B cell (primary cell): ENCODE measurements at regions not wholly inside any gene's neighbourhood (a gene's known extent, or its start where the extent isn't known, plus 50 kb on each side); places are given as distances from the start of the nearest gene placed in this dataset.

Experiments
- EZH2 ChIP-seq: IDR thresholded peaks from 2 replicates; pipeline ENCODE4 v1.6.1; 2012; ENCODE audit warnings: borderline replicate concordance, low read depth, mild to moderate bottlenecking, moderate library complexity, low read length; ENCODE audit not compliant: insufficient read depth, poor library complexity, severe bottlenecking
- TF ChIP-seq, protein P1 (sequence below): fragments of 200-600 bp; IDR thresholded peaks from one replicate; pipeline ENCODE4 v1.8.0; 2022; ENCODE audit warnings: antibody characterized with exemption, mild to moderate bottlenecking

DNA sequence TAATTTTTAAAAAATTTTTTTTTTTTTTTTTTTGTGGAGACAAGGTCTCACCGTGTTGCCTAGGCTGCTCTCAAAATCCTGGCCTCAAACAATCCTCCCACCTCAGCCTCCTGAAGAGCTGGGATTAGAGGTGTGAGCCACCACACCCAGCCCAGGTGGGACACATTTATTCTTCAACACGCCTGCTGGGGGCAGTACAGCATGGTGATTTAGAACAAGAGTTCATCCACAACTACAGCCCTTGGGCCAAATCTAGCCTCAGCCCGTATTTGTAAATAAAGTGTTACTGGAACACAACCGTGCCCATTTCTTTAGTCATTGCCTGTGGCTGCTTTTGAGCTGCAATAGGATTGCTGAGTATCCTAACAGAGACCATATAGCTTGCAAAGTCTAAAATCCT lies 92.8 kb downstream of the KATNIP start:
- TF ChIP-seq, protein P1, sequence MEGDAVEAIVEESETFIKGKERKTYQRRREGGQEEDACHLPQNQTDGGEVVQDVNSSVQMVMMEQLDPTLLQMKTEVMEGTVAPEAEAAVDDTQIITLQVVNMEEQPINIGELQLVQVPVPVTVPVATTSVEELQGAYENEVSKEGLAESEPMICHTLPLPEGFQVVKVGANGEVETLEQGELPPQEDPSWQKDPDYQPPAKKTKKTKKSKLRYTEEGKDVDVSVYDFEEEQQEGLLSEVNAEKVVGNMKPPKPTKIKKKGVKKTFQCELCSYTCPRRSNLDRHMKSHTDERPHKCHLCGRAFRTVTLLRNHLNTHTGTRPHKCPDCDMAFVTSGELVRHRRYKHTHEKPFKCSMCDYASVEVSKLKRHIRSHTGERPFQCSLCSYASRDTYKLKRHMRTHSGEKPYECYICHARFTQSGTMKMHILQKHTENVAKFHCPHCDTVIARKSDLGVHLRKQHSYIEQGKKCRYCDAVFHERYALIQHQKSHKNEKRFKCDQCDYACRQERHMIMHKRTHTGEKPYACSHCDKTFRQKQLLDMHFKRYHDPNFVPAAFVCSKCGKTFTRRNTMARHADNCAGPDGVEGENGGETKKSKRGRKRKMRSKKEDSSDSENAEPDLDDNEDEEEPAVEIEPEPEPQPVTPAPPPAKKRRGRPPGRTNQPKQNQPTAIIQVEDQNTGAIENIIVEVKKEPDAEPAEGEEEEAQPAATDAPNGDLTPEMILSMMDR = no peak
- no peak for TF ChIP-seq EZH2
